ENCODE measurements at regions not wholly inside any gene's neighbourhood (a gene's known extent, or its start where the extent isn't known, plus 50 kb on each side); places are given as distances from the start of the nearest gene placed in this dataset.

- no peak for TF ChIP-seq POLR2A (IDR thresholded peaks at IDR 0.05; ENCODE audit: low read length)
- no peak for TF ChIP-seq GATA1 (IDR thresholded peaks at IDR 0.05; ENCODE audit: low read depth, low read length)
Measured at GRCh38 chr5:124865066-124865465, 118.6 kb upstream of the ZNF608 start.

Data from erythroblast (primary cell).